ENCODE measurements at regions not wholly inside any gene's neighbourhood (a gene's known extent, or its start where the extent isn't known, plus 50 kb on each side); places are given as distances from the start of the nearest gene placed in this dataset.

DNA sequence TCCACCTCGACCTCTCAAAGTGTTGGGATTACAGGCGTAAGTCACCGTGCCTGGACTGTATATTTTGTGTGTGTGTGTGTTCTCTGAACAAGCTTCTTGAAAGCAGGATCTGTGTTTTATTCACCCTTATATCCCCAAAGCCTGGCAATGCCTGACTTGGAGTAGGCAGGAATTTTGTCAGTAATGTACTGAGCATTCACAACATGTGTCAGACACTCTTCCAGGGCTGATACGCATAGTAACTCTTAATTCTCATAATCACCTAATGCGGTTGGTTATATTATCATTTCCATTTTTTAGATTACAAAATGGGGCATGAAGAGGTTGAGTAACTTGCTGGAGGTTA lies 50.4 kb upstream of the PLEKHG3 start:
- TF ChIP-seq, protein P1, sequence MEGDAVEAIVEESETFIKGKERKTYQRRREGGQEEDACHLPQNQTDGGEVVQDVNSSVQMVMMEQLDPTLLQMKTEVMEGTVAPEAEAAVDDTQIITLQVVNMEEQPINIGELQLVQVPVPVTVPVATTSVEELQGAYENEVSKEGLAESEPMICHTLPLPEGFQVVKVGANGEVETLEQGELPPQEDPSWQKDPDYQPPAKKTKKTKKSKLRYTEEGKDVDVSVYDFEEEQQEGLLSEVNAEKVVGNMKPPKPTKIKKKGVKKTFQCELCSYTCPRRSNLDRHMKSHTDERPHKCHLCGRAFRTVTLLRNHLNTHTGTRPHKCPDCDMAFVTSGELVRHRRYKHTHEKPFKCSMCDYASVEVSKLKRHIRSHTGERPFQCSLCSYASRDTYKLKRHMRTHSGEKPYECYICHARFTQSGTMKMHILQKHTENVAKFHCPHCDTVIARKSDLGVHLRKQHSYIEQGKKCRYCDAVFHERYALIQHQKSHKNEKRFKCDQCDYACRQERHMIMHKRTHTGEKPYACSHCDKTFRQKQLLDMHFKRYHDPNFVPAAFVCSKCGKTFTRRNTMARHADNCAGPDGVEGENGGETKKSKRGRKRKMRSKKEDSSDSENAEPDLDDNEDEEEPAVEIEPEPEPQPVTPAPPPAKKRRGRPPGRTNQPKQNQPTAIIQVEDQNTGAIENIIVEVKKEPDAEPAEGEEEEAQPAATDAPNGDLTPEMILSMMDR (IDR thresholded peaks at IDR 0.05; ENCODE audit: low read depth, low read length), result no peak
- no peak for TF ChIP-seq EZH2phosphoT487 (IDR thresholded peaks at IDR 0.05; ENCODE audit: low read depth)
